ENCODE measurements at regions not wholly inside any gene's neighbourhood (a gene's known extent, or its start where the extent isn't known, plus 50 kb on each side); places are given as distances from the start of the nearest gene placed in this dataset.
"Not testable (repeated sequence)": the region's sequence is repeated elsewhere in the genome, so short reads cannot be mapped to it uniquely, and the experiment has no call there.

GRCh38 chr5:179451114-179451827 lies 99.1 kb upstream of the RUFY1 start:
- Histone ChIP-seq H3K4me1 (no peaks in the 10 kb centered on the region), H3K36me3 (no peaks in the 10 kb centered on the region), H3K9me3 (no peaks in the 10 kb centered on the region), H3K27me3 (no peaks in the 10 kb centered on the region), H3K4me3 (no peak overlapping the region), H3K27ac (no peak overlapping the region)
- no peak for DNase-seq (ENCODE audit: low spot score)
- no peak for TF ChIP-seq CTCF (IDR thresholded peaks at IDR 0.05)

GRCh38 chr5:179449950-179450349 lies 100.4 kb upstream of the RUFY1 start:
- H3K27ac ChIP-seq; H3K9me3 ChIP-seq; DNase-seq (ENCODE audit: low spot score); H3K4me3 ChIP-seq; H3K27me3 ChIP-seq; H3K36me3 ChIP-seq; H3K4me1 ChIP-seq: not testable (repeated sequence)

GRCh38 chr5:179448282-179448681 lies 102.1 kb upstream of the RUFY1 start:
- not testable (repeated sequence) for H3K4me1 ChIP-seq; DNase-seq (ENCODE audit: low spot score); H3K9me3 ChIP-seq; H3K27ac ChIP-seq; H3K36me3 ChIP-seq; H3K27me3 ChIP-seq; H3K4me3 ChIP-seq

- H3K9me3 ChIP-seq; H3K4me1 ChIP-seq; H3K27me3 ChIP-seq; H3K4me3 ChIP-seq; DNase-seq (ENCODE audit: low spot score); H3K36me3 ChIP-seq; H3K27ac ChIP-seq: not testable (repeated sequence)
These were observed 97.0 kb upstream of the ADAMTS2 start for GRCh38 chr5:179442289-179442688.

GRCh38 chr5:179439181-179439985 lies 94.1 kb upstream of the ADAMTS2 start:
- Histone ChIP-seq H3K4me3 (no peak overlapping the region), H3K4me1 (peaks cover 0 to 5% of the 10 kb centered on the region in 2 donors), H3K27ac (no peak overlapping the region), H3K27me3 (no peaks in the 10 kb centered on the region), H3K9me3 (no peaks in the 10 kb centered on the region), H3K36me3 (no peaks in the 10 kb centered on the region)
- no peak for TF ChIP-seq CTCF (IDR thresholded peaks at IDR 0.05)
- DNase-seq (ENCODE audit: low spot score): no peak

GRCh38 chr5:179438461-179438860 lies 93.2 kb upstream of the ADAMTS2 start:
- H3K27ac ChIP-seq: no peak overlapping the region
- no peaks in the 10 kb centered on the region for H3K27me3 ChIP-seq
- no peak overlapping the region for H3K4me3 ChIP-seq
- no peak for DNase-seq (ENCODE audit: low spot score)
- peaks cover 0 to 5% of the 10 kb centered on the region in 2 donors for H3K4me1 ChIP-seq
- H3K36me3 ChIP-seq: no peaks in the 10 kb centered on the region
- H3K9me3 ChIP-seq: no peaks in the 10 kb centered on the region
- TF ChIP-seq CTCF (IDR thresholded peaks at IDR 0.05): no peak

GRCh38 chr5:179438011-179438441 lies 92.8 kb upstream of the ADAMTS2 start:
- no peak overlapping the region for H3K27ac ChIP-seq
- H3K9me3 ChIP-seq: no peaks in the 10 kb centered on the region
- TF ChIP-seq CTCF (IDR thresholded peaks at IDR 0.05): no peak
- DNase-seq (ENCODE audit: low spot score): peak; percentile 61
- peaks cover 0 to 5% of the 10 kb centered on the region in 2 donors for H3K4me1 ChIP-seq
- H3K4me3 ChIP-seq: no peak overlapping the region
- H3K36me3 ChIP-seq: no peaks in the 10 kb centered on the region
- no peaks in the 10 kb centered on the region for H3K27me3 ChIP-seq
